ENCODE measurements at regions not wholly inside any gene's neighbourhood (a gene's known extent, or its start where the extent isn't known, plus 50 kb on each side); places are given as distances from the start of the nearest gene placed in this dataset.
"Not testable (repeated sequence)": the region's sequence is repeated elsewhere in the genome, so short reads cannot be mapped to it uniquely, and the experiment has no call there.

GRCh38 chr3:86837871-86838270 is 153.1 kb downstream of the VGLL3 start:
- H3K4me3 ChIP-seq: no peak overlapping the region
- no peaks in the 10 kb centered on the region for H3K9me3 ChIP-seq
- TF ChIP-seq Cebpa-rat (IDR thresholded peaks at IDR 0.05): no peak
- no peaks in the 10 kb centered on the region for H3K27me3 ChIP-seq
- no peak overlapping the region for H3K4me2 ChIP-seq
- no peaks in the 10 kb centered on the region for H3K4me1 ChIP-seq
- H3K36me3 ChIP-seq: no peaks in the 10 kb centered on the region
- H4K20me1 ChIP-seq: no peaks in the 10 kb centered on the region
- H3K27ac ChIP-seq: no peak overlapping the region
- H3K9ac ChIP-seq: no peak overlapping the region

GRCh38 chr3:86830566-86830965 is 160.4 kb downstream of the VGLL3 start:
- Histone ChIP-seq H3K4me2 (no peak overlapping the region), H3K27me3 (no peaks in the 10 kb centered on the region), H3K9me3 (no peaks in the 10 kb centered on the region), H3K36me3 (no peaks in the 10 kb centered on the region), H4K20me1 (no peaks in the 10 kb centered on the region), H3K9ac (no peak overlapping the region), H3K27ac (no peak overlapping the region), H3K4me3 (no peak overlapping the region), H3K4me1 (no peaks in the 10 kb centered on the region)
- no peak for TF ChIP-seq Cebpa-rat (IDR thresholded peaks at IDR 0.05)

DNA sequence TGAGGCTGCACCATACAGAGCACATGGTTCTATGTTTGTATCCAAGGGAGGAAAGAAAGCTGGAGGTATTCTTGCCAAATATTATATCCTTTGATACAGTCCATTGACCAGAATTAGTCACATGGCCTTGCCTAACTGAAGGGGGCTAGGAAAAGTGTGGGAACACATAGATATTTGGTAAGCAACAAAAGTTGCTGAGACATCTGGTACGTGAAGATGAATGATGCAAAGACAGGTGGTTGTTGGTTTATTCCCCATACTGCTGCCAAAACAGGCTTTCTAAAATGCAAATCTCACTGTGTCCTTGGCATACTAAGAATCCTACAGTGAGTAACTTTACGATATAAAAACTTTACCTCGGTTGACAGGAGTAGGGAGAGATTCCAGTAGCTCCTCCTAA is 162.2 kb downstream of the VGLL3 start:
- no peak overlapping the region for H3K4me2 ChIP-seq
- H3K27me3 ChIP-seq: no peaks in the 10 kb centered on the region
- H3K4me1 ChIP-seq: no peaks in the 10 kb centered on the region
- no peaks in the 10 kb centered on the region for H3K9me3 ChIP-seq
- no peaks in the 10 kb centered on the region for H4K20me1 ChIP-seq
- H3K27ac ChIP-seq: no peak overlapping the region
- H3K4me3 ChIP-seq: no peak overlapping the region
- H3K9ac ChIP-seq: no peak overlapping the region
- H3K36me3 ChIP-seq: no peaks in the 10 kb centered on the region
- TF ChIP-seq Cebpa-rat (IDR thresholded peaks at IDR 0.05): no peak

- H3K4me3 ChIP-seq, H3K9me3 ChIP-seq, H3K4me2 ChIP-seq, H3K9ac ChIP-seq, H3K4me1 ChIP-seq, H3K36me3 ChIP-seq, H3K27me3 ChIP-seq, H3K27ac ChIP-seq, H4K20me1 ChIP-seq: not testable (repeated sequence)
Observed at GRCh38 chr3:86827582-86827981, 163.4 kb downstream of the VGLL3 start.

GRCh38 chr3:86826292-86826691 is 164.7 kb downstream of the VGLL3 start:
- no peak overlapping the region for H3K4me2 ChIP-seq
- no peak overlapping the region for H3K9ac ChIP-seq
- no peaks in the 10 kb centered on the region for H3K36me3 ChIP-seq
- no peaks in the 10 kb centered on the region for H4K20me1 ChIP-seq
- no peaks in the 10 kb centered on the region for H3K9me3 ChIP-seq
- no peaks in the 10 kb centered on the region for H3K4me1 ChIP-seq
- H3K27me3 ChIP-seq: no peaks in the 10 kb centered on the region
- TF ChIP-seq Cebpa-rat (IDR thresholded peaks at IDR 0.05): no peak
- H3K4me3 ChIP-seq: no peak overlapping the region
- H3K27ac ChIP-seq: no peak overlapping the region

DNA sequence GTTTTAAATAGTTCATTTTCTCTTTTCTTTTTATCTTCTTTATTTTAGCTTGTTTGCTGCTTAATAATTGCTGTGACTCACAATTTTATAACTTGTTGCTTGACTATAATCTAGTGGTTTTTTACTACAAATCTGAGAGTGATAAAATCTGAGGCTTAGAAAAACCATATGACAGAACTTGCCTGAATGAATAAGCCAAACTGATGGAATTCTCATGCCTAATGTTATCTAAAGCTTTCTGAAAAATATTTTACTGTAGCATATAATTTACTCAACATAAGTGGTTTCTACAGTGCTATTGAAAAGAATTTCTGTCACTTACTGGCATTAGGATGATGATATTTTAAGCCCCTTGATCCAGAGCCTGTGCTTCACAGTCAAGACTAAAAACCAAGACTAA is 175.1 kb downstream of the VGLL3 start:
- H3K36me3 ChIP-seq: no peaks in the 10 kb centered on the region
- H3K9me3 ChIP-seq: no peaks in the 10 kb centered on the region
- H3K4me2 ChIP-seq: no peak overlapping the region
- H3K4me3 ChIP-seq: no peak overlapping the region
- H3K4me1 ChIP-seq: no peaks in the 10 kb centered on the region
- no peak overlapping the region for H3K9ac ChIP-seq
- H4K20me1 ChIP-seq: no peaks in the 10 kb centered on the region
- no peaks in the 10 kb centered on the region for H3K27me3 ChIP-seq
- no peak for TF ChIP-seq Cebpa-rat (IDR thresholded peaks at IDR 0.05)
- no peak overlapping the region for H3K27ac ChIP-seq

- no peak overlapping the region for H3K9ac ChIP-seq
- H3K9me3 ChIP-seq: no peaks in the 10 kb centered on the region
- no peaks in the 10 kb centered on the region for H3K36me3 ChIP-seq
- no peak overlapping the region for H3K4me3 ChIP-seq
- no peak overlapping the region for H3K27ac ChIP-seq
- H3K27me3 ChIP-seq: no peaks in the 10 kb centered on the region
- no peaks in the 10 kb centered on the region for H4K20me1 ChIP-seq
- TF ChIP-seq Cebpa-rat (IDR thresholded peaks at IDR 0.05): no peak
- no peak overlapping the region for H3K4me2 ChIP-seq
- H3K4me1 ChIP-seq: no peaks in the 10 kb centered on the region
Observed at GRCh38 chr3:86814918-86815655, 175.9 kb downstream of the VGLL3 start.

DNA sequence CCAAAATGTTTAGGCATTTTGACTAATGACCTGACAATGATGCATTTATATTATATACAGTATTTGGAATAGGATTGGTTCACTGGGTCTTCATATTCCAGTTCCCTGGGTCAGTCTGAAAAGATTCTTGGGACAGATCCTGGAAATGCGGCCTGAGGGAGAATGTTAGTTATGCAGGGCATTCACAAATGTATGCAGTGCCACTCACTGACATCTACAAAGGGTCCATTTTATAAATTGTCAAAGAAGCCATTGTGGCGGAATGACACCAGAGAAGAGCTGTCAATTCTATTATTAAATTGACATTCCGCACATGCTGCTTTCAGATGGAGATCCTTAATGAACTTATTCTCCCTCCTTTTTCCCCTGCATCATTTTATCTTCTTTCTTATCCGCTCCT is 176.6 kb downstream of the VGLL3 start:
- no peaks in the 10 kb centered on the region for H3K36me3 ChIP-seq
- no peak overlapping the region for H3K27ac ChIP-seq
- H3K27me3 ChIP-seq: no peaks in the 10 kb centered on the region
- TF ChIP-seq Cebpa-rat (IDR thresholded peaks at IDR 0.05): no peak
- no peak overlapping the region for H3K4me2 ChIP-seq
- no peak overlapping the region for H3K9ac ChIP-seq
- H3K9me3 ChIP-seq: no peaks in the 10 kb centered on the region
- H3K4me1 ChIP-seq: no peaks in the 10 kb centered on the region
- no peak overlapping the region for H3K4me3 ChIP-seq
- H4K20me1 ChIP-seq: no peaks in the 10 kb centered on the region

DNA sequence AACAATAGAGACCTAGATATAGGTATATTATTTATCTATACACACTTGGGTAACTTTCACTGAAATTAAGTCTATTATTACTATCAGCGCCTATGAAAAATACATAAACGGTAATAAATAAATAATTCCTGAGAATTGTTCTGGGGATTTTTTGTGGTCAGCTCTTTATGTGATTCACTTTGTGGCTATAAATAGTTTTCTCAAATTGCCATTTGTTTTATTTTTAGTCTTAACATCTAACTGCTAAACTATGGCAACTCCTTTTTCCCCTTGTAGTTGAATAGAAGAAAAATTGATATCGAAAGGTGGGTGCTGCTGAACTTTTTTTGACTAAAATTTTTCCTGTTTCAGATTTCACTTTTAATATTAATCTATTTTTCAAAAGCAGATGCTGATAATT is 189.0 kb downstream of the VGLL3 start:
- no peak overlapping the region for H3K27ac ChIP-seq
- H3K4me1 ChIP-seq: no peaks in the 10 kb centered on the region
- H3K27me3 ChIP-seq: no peaks in the 10 kb centered on the region
- H3K9me3 ChIP-seq: no peaks in the 10 kb centered on the region
- no peak overlapping the region for H3K4me3 ChIP-seq
- H3K4me2 ChIP-seq: no peak overlapping the region
- no peaks in the 10 kb centered on the region for H4K20me1 ChIP-seq
- TF ChIP-seq Cebpa-rat (IDR thresholded peaks at IDR 0.05): no peak
- H3K9ac ChIP-seq: no peak overlapping the region
- no peaks in the 10 kb centered on the region for H3K36me3 ChIP-seq

DNA sequence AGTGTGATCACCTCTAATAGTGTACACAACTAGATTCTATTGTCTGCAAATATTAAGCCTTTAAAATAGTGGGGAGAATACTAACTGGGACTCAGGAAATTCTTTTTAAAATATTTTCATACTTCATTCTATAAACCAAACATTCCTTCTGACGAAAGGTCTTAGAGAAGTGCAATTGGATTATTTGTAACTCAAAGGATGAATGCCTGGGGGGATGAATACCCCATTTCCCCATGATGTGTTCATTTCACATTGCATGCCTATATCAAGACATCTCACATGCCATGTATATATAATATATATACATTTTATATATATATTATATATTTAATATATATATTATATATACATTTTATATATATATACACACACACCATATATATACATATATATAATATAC is 189.9 kb downstream of the VGLL3 start:
- H3K27me3 ChIP-seq: no peaks in the 10 kb centered on the region
- H3K9me3 ChIP-seq: no peaks in the 10 kb centered on the region
- H3K4me3 ChIP-seq: no peak overlapping the region
- H3K36me3 ChIP-seq: no peaks in the 10 kb centered on the region
- H3K9ac ChIP-seq: no peak overlapping the region
- H3K4me2 ChIP-seq: no peak overlapping the region
- H4K20me1 ChIP-seq: no peaks in the 10 kb centered on the region
- no peaks in the 10 kb centered on the region for H3K4me1 ChIP-seq
- no peak for TF ChIP-seq Cebpa-rat (IDR thresholded peaks at IDR 0.05)
- no peak overlapping the region for H3K27ac ChIP-seq

DNA sequence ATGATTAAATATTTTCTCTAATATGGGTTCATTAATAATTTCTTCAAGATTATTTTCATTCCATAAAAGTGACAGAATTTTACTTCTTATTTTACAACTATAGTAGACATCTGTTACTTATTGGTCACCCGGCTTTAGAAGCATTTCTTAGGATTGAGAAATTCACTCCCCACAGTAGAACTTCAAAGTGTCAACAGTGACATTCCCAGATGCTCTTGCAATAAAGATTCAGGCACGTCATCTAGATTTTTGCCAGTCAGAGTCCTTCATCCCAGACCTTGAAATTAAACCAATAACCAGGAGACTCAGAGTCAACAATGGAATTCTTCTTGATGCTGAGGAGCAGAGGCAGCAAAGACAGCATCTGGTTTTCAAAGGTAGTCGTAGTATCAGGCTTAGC is 190.8 kb downstream of the VGLL3 start:
- no peak overlapping the region for H3K27ac ChIP-seq
- H3K4me3 ChIP-seq: no peak overlapping the region
- no peak overlapping the region for H3K9ac ChIP-seq
- no peaks in the 10 kb centered on the region for H3K4me1 ChIP-seq
- no peak overlapping the region for H3K4me2 ChIP-seq
- H4K20me1 ChIP-seq: no peaks in the 10 kb centered on the region
- no peaks in the 10 kb centered on the region for H3K36me3 ChIP-seq
- no peaks in the 10 kb centered on the region for H3K9me3 ChIP-seq
- H3K27me3 ChIP-seq: no peaks in the 10 kb centered on the region
- no peak for TF ChIP-seq Cebpa-rat (IDR thresholded peaks at IDR 0.05)
